ENCODE measurements at regions not wholly inside any gene's neighbourhood (a gene's known extent, or its start where the extent isn't known, plus 50 kb on each side); places are given as distances from the start of the nearest gene placed in this dataset.

- TF ChIP-seq CTCF (IDR thresholded peaks at IDR 0.05) (no peak), POLR2A (IDR thresholded peaks at IDR 0.05) (no peak)
Observed at GRCh38 chr1:228845101-228845500, 109.8 kb downstream of the RHOU start.

All from Peyer's patch (tissue), 4 donors.